HUES6 (cell line): ENCODE measurements at regions not wholly inside any gene's neighbourhood (a gene's known extent, or its start where the extent isn't known, plus 50 kb on each side); places are given as distances from the start of the nearest gene placed in this dataset.

Experiments
- H3K27ac ChIP-seq: 2 replicates; pipeline ENCODE4 v1.7.0; 2013; ENCODE audit warnings: low read depth, mild to moderate bottlenecking, low read length, inconsistent platforms
- H3K27me3 ChIP-seq: 2 replicates; pipeline ENCODE4 v1.6.1; 2013; ENCODE audit warnings: low read length; ENCODE audit not compliant: control insufficient read depth, insufficient read depth
- H3K36me3 ChIP-seq: 2 replicates; pipeline ENCODE4 v1.6.1; 2013; ENCODE audit warnings: low read length; ENCODE audit not compliant: control insufficient read depth, insufficient read depth
- H3K4me1 ChIP-seq: 2 replicates; pipeline ENCODE4 v1.6.1; 2013; ENCODE audit warnings: low read length; ENCODE audit not compliant: control insufficient read depth, insufficient read depth
- H3K4me3 ChIP-seq: 2 replicates; pipeline ENCODE4 v1.5.1; 2013; ENCODE audit warnings: low read depth, low read length
- H3K9ac ChIP-seq: one replicate; pipeline ENCODE4 v1.6.1; 2013; ENCODE audit warnings: mild to moderate bottlenecking, low read length
- H3K9me3 ChIP-seq: 2 replicates; pipeline ENCODE4 v1.6.1; 2013; ENCODE audit warnings: low read depth, low read length; ENCODE audit not compliant: control insufficient read depth, insufficient read depth

DNA sequence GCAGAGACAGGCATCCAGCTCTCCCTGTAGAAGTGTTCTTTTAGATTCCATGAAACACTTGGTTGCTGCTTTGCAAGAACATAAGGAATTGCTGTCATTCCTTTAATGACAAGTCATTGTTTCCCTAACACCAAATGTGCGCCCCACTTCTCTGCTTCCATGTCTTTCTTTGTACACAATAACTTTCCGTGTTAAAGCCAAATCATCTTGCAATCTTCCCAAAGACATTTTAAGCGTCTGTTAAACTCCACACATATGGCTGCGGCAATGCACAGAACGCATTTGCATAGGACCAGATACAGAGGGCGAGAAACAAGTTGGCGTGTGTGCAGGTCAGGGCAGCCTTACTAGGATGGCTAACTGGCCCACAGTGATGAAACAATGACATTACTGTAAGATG is 399.3 kb upstream of the PRKCQ start:
- Histone ChIP-seq H3K36me3 (no peaks in the 10 kb centered on the region), H3K9ac (no peak overlapping the region), H3K4me3 (no peak overlapping the region), H3K27me3 (no peaks in the 10 kb centered on the region), H3K9me3 (peaks cover 8% of the 10 kb centered on the region), H3K27ac (no peak overlapping the region), H3K4me1 (peaks cover 11% of the 10 kb centered on the region)

DNA sequence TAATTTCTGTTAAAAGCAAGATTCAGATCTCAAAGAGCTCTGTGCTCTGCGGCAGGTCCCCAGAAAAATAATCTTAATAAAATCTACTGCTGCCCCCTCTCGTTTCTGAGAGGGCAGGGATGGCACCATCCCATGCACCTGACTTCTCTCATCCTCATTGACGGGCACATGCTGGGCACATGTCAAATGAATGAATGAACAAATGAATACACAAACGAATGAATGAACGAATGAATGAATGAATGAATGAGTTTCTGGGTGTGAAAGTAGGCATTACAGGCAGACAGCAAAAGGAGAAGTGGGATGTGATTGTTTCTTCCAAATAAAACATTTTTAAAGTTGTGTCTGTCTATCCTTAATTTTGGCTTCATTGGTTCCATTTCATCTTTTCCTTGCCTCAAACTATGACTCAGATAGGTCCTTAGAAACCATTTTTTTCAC is 398.1 kb upstream of the PRKCQ start:
- Histone ChIP-seq H3K4me1 (peaks cover 11% of the 10 kb centered on the region), H3K9me3 (peaks cover 8% of the 10 kb centered on the region), H3K27ac (no peak overlapping the region), H3K4me3 (no peak overlapping the region), H3K9ac (no peak overlapping the region), H3K36me3 (no peaks in the 10 kb centered on the region), H3K27me3 (no peaks in the 10 kb centered on the region)

DNA sequence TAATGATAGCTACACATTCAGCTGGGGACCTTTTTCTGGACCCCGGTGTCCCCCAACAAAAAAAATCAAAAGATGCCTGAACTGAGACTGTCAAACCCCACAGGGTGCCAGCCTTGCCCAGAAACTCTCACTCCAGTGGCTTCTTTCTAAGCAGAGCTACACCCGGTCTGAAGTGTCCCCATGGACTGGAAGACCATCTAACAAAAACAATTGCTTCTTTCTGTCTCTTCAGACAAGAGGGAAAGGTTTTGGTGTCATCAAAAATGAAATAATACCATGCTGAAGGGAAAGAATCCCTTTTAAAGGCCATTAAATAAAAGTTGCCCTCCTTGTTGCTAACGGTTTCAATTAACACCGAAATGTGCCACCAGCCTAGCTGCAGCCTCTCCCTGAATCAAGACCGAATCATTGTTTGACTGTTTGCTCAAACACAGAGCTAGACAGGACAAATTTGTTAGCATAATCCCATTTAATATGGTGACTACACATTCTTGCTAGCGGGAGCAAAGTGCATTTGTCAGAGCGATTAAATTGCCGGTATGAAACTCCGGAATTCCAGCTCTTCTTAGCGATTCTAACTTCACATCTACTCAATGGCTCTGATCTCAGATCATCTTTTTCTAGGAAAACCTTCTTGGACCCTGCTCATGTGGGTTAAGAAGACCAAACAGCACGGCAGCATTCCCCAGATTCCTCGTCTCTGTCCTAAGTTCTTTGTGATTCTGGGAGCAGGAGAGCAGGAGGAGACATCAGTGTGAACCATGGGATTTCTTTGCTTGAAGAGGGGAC is 397.5 kb upstream of the PRKCQ start:
- Histone ChIP-seq H3K4me1 (peaks cover 11% of the 10 kb centered on the region), H3K9me3 (peaks cover 8% of the 10 kb centered on the region), H3K4me3 (no peak overlapping the region), H3K36me3 (no peaks in the 10 kb centered on the region), H3K9ac (no peak overlapping the region), H3K27ac (no peak overlapping the region), H3K27me3 (no peaks in the 10 kb centered on the region)

DNA sequence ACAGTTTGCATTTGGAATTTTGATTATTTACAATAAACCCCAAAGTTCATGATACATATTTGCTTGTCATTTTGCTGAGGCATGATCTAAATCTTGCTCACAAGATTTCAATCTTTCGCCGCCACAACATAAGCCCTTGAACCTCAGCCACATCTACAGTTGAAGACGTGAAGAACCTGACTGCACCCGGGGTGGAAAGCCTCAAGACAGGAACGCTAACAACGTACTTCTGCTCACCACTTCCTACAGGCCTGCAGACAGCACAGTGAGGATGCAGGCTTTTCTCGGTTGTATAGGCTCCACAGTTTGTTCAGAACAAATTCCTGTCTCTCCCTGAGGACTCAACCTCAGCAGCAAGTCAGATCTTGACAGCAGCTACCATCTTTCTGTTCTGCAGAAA is 393.8 kb upstream of the PRKCQ start:
- Histone ChIP-seq H3K36me3 (no peaks in the 10 kb centered on the region), H3K4me1 (peaks cover 5% of the 10 kb centered on the region; the same call in 1 of the 2 replicates), H3K27ac (no peak overlapping the region), H3K27me3 (no peaks in the 10 kb centered on the region), H3K9me3 (peaks cover 8% of the 10 kb centered on the region), H3K4me3 (no peak overlapping the region), H3K9ac (no peak overlapping the region)

DNA sequence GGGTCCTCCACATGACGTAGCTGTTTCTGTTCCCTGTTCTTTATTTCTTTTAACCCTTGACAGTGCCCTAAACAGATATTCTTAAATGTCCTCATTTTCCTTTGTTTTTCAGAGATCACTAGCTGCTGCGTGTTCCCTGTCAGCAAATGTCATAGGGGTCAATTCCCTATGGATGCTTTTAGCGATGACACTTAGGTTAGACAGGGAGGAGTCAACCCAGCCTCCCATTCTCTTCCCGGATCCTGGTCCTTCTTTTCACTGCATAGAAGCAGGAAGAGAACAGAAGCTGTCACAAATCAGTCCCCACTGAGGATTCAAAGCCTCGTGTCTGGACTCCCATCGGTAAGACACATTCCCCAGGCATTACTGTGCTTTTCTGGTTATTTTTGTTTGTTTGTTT is 392.1 kb upstream of the PRKCQ start:
- Histone ChIP-seq H3K4me3 (no peak overlapping the region), H3K4me1 (no peaks in the 10 kb centered on the region), H3K9ac (no peak overlapping the region), H3K27ac (no peak overlapping the region), H3K27me3 (no peaks in the 10 kb centered on the region), H3K36me3 (no peaks in the 10 kb centered on the region), H3K9me3 (peaks cover 8% of the 10 kb centered on the region)

DNA sequence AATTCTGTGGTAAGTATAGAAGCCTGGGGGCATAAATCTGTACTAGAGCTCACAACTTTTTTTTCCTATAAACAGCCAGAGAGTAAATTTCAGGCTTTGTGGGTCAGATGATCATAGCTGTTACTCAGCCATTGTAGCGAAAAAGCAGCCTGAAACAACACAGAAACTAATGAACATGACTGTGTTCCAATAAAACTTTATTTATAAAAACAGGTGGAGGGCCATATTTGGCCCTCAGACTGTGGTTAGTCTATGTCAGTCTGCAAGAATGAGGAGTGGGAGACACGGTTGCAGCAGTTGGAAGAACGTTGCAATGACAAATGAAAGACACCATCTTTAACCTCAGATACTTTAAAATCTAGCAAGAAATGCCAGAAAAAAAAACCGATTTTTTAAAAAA is 389.6 kb upstream of the PRKCQ start:
- H3K4me1 ChIP-seq = no peaks in the 10 kb centered on the region
- H3K27me3 ChIP-seq = no peaks in the 10 kb centered on the region
- no peak overlapping the region for H3K9ac ChIP-seq

DNA sequence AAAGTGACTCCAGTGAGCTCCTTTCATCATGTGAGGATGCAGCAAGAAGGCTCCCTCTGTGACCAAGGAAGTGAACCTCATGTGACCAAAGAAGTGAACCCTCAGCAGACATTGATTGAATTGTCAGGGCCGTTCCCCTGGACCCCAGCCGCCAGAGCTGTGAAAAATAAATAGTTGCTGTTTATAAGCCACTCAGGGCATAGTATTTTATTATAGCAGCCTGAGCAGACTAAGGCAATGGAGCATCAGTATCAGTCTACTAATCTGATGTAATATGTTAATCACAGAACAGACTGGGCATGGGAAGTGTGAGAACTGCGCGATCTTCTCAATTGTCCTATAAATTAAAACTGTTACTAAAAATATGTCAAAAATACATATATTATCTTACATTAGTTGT is 384.5 kb upstream of the PRKCQ start:
- H3K4me3 ChIP-seq = no peak overlapping the region
- H3K27ac ChIP-seq = no peak overlapping the region
- H3K27me3 ChIP-seq = no peaks in the 10 kb centered on the region
- H3K9ac ChIP-seq = no peak overlapping the region
- H3K9me3 ChIP-seq = no peaks in the 10 kb centered on the region
- H3K36me3 ChIP-seq = no peaks in the 10 kb centered on the region
- no peaks in the 10 kb centered on the region for H3K4me1 ChIP-seq

More for the DNA sequence above, 389.6 kb upstream of the PRKCQ start:
- Histone ChIP-seq H3K27ac (no peak overlapping the region), H3K36me3 (no peaks in the 10 kb centered on the region), H3K4me3 (no peak overlapping the region), H3K9me3 (no peaks in the 10 kb centered on the region)

DNA sequence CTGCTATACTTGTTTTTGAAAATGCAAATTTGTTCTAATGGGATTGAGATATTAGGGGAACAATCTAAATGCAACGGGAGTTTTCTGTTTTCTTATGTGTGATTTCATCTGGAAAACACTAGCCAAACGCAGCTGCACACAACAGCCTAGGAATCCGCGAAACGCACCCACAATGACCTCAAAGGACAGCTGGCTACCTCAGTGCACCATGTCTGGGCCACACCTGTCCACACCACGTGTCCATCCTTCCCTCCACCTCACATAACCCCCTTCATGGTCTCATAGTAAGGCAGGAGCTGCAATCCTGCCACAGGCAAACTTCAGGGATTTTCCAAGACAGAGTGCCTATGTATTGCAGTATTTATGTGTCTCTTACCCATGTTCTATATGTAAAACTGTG is 382.5 kb upstream of the PRKCQ start:
- Histone ChIP-seq H3K27ac (no peak overlapping the region), H3K4me1 (no peaks in the 10 kb centered on the region; the same call in 1 of the 2 replicates), H3K4me3 (no peak overlapping the region), H3K36me3 (no peaks in the 10 kb centered on the region), H3K27me3 (no peaks in the 10 kb centered on the region), H3K9ac (no peak overlapping the region), H3K9me3 (no peaks in the 10 kb centered on the region)

DNA sequence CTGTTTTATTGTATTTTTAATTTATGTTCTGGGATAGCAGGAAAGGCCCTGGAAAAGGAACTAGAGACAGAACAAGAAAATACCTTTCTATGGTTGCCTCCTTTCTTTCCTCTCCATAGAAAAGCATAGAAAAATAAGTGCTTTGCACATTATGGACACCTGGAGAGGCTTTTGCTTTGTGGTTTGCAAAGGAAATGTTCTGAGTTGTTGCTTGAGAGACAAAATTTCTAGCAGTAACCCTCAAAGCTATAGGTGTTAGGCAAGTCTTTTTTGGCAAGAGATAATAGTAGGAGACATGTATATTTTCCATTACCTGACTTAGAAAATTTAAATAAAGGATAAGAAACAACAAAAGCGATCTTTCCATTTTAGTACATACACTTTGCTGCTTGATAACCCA is 378.6 kb upstream of the PRKCQ start:
- no peaks in the 10 kb centered on the region; the same call in 1 of the 2 replicates for H3K4me1 ChIP-seq
- no peak overlapping the region for H3K9ac ChIP-seq
- H3K4me3 ChIP-seq = no peak overlapping the region
- no peaks in the 10 kb centered on the region for H3K36me3 ChIP-seq
- no peaks in the 10 kb centered on the region for H3K27me3 ChIP-seq
- no peaks in the 10 kb centered on the region for H3K9me3 ChIP-seq
- no peak overlapping the region for H3K27ac ChIP-seq

DNA sequence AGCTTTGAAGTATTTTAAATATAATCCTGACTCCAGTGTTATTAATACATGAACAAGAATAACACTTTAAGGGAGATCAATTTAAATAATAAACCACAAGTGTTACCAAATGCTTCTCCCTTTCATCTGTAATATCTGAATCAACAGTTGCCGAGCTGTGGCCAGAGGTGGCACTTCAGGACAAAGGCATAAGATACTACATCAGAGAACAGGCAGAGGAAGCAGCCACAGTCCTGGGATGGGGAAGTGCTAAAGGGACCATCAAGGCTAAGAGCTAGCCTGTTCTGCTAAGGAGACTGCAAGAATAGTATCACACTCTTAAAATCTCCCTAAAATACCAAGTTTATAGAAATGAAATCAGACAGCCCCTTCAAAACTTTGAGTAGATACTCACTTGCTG is 378.2 kb upstream of the PRKCQ start:
- Histone ChIP-seq H3K27me3 (no peaks in the 10 kb centered on the region), H3K4me1 (no peaks in the 10 kb centered on the region; the same call in 1 of the 2 replicates), H3K9me3 (no peaks in the 10 kb centered on the region), H3K36me3 (no peaks in the 10 kb centered on the region), H3K27ac (no peak overlapping the region), H3K4me3 (no peak overlapping the region), H3K9ac (no peak overlapping the region)

DNA sequence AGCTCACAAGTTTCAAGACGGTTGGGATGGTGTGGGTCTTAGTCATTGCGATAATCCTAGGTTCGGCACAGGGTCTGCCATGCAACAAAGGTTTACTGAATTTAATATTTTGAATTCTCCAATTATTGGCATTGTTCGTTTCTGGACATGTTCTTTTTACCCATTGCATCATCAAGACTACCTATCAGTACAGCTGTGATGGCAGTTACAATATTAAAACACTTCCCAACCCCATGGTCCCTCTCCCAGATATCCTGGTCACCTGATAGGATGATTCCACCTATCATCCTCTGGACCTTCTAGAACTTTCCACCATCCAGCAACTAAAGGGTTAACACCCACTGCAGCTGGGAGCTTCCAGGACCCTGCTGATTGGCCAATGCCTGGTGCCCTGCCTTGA is 377.8 kb upstream of the PRKCQ start:
- Histone ChIP-seq H3K27me3 (no peaks in the 10 kb centered on the region), H3K4me1 (no peaks in the 10 kb centered on the region; the same call in 1 of the 2 replicates), H3K36me3 (no peaks in the 10 kb centered on the region), H3K9me3 (no peaks in the 10 kb centered on the region), H3K27ac (no peak overlapping the region), H3K4me3 (no peak overlapping the region), H3K9ac (no peak overlapping the region)
